ENCODE measurements at regions not wholly inside any gene's neighbourhood (a gene's known extent, or its start where the extent isn't known, plus 50 kb on each side); places are given as distances from the start of the nearest gene placed in this dataset.

DNA sequence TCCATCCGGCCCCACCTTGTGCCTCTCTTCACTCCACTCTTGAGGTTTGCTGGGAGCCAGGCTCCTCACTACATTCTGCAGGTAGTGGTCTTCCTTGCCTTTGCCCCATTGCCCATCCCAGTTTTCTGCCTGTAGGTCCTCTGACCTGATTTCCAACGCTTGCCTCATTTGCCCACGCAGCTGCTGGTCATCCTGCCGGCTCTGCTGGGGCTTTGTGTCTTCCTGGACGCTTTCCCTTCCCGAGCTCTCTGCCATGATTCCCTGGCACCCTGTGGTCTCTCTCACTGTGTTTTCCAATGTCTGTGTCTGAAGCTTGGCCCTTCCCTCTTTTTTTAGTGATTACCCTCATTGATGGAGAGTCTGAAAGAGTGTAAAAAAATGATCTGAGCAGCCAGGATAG is 451.6 kb downstream of the UTRN start:
- no peak overlapping the region for H3K27ac Mint-ChIP-seq
- no peak overlapping the region for H3K4me3 Mint-ChIP-seq
- ATAC-seq (ENCODE audit: low read depth in 2 of 2) (no peak), DNase-seq (no peak)
- peaks cover 0 to 14% (median 6%) of the 10 kb centered on the region in 4 donors for H3K4me1 Mint-ChIP-seq
- no peak overlapping the region for H3K27ac ChIP-seq (ENCODE audit: insufficient read depth, low read length, poor library complexity, severe bottlenecking)
- H3K36me3 Mint-ChIP-seq = peaks cover 66% of the 10 kb centered on the region
- H3K27me3 Mint-ChIP-seq = peaks cover 4% of the 10 kb centered on the region
- H3K4me3 ChIP-seq (ENCODE audit: low read depth, low read length) = no peak overlapping the region
- no peaks in the 10 kb centered on the region for H3K4me1 ChIP-seq (ENCODE audit: control insufficient read depth, insufficient read depth, low read length, poor library complexity, severe bottlenecking)
- H3K9me3 ChIP-seq (ENCODE audit: control insufficient read depth in 2 of 2, low read length in 2 of 2) = no peaks in the 10 kb centered on the region
- H3K9me3 Mint-ChIP-seq = peaks cover 0 to 2% (median 0%) of the 10 kb centered on the region in 7 donors
- H3K27me3 ChIP-seq (ENCODE audit: control insufficient read depth, insufficient read depth, low read length) = no peaks in the 10 kb centered on the region
- H3K36me3 ChIP-seq (ENCODE audit: control insufficient read depth, insufficient read depth, low read length) = peaks cover 46% of the 10 kb centered on the region

- Mint-ChIP-seq H3K36me3 (peaks cover 61% of the 10 kb centered on the region), H3K4me1 (peaks cover 2 to 17% (median 7%) of the 10 kb centered on the region in 4 donors), H3K4me3 (peak overlapping the region in 1 of 4 donors; percentile 43), H3K27me3 (peaks cover 4% of the 10 kb centered on the region), H3K27ac (peak overlapping the region in 1 of 3 donors; percentile 1), H3K9me3 (peaks cover 0 to 2% (median 0%) of the 10 kb centered on the region in 7 donors)
- no peak for ATAC-seq (ENCODE audit: low read depth in 2 of 2)
- Histone ChIP-seq H3K4me3 (ENCODE audit: low read depth, low read length) (no peak overlapping the region), H3K9me3 (ENCODE audit: control insufficient read depth in 2 of 2, low read length in 2 of 2) (no peaks in the 10 kb centered on the region), H3K36me3 (ENCODE audit: control insufficient read depth, insufficient read depth, low read length) (peaks cover 38% of the 10 kb centered on the region), H3K27ac (ENCODE audit: insufficient read depth, low read length, poor library complexity, severe bottlenecking) (no peak overlapping the region), H3K27me3 (ENCODE audit: control insufficient read depth, insufficient read depth, low read length) (no peaks in the 10 kb centered on the region), H3K4me1 (ENCODE audit: control insufficient read depth, insufficient read depth, low read length, poor library complexity, severe bottlenecking) (no peaks in the 10 kb centered on the region)
- no peak for DNase-seq
Measured at GRCh38 chr6:144737998-144738397, 452.9 kb downstream of the UTRN start.

- Mint-ChIP-seq H3K4me3 (no peak overlapping the region), H3K36me3 (peaks cover 45% of the 10 kb centered on the region), H3K9me3 (no peaks in the 10 kb centered on the region), H3K27ac (no peak overlapping the region), H3K27me3 (peaks cover 4% of the 10 kb centered on the region), H3K4me1 (peaks cover 2 to 16% (median 11%) of the 10 kb centered on the region in 4 donors)
- DNase-seq = no peak
- no peak overlapping the region for H3K27ac ChIP-seq (ENCODE audit: insufficient read depth, low read length, poor library complexity, severe bottlenecking)
- no peaks in the 10 kb centered on the region for H3K4me1 ChIP-seq (ENCODE audit: control insufficient read depth, insufficient read depth, low read length, poor library complexity, severe bottlenecking)
- no peak overlapping the region for H3K4me3 ChIP-seq (ENCODE audit: low read depth, low read length)
- peaks cover 30% of the 10 kb centered on the region for H3K36me3 ChIP-seq (ENCODE audit: control insufficient read depth, insufficient read depth, low read length)
- no peaks in the 10 kb centered on the region for H3K27me3 ChIP-seq (ENCODE audit: control insufficient read depth, insufficient read depth, low read length)
- H3K9me3 ChIP-seq (ENCODE audit: control insufficient read depth in 2 of 2, low read length in 2 of 2) = no peaks in the 10 kb centered on the region
- ATAC-seq (ENCODE audit: low read depth in 2 of 2) = no peak
Measured at GRCh38 chr6:144739873-144740272, 454.7 kb downstream of the UTRN start.

- H3K4me3 Mint-ChIP-seq = no peak overlapping the region
- Histone ChIP-seq H3K4me1 (ENCODE audit: control insufficient read depth, insufficient read depth, low read length, poor library complexity, severe bottlenecking) (no peaks in the 10 kb centered on the region), H3K4me3 (ENCODE audit: low read depth, low read length) (no peak overlapping the region), H3K27ac (ENCODE audit: insufficient read depth, low read length, poor library complexity, severe bottlenecking) (no peak overlapping the region), H3K27me3 (ENCODE audit: control insufficient read depth, insufficient read depth, low read length) (no peaks in the 10 kb centered on the region), H3K36me3 (ENCODE audit: control insufficient read depth, insufficient read depth, low read length) (peaks cover 22% of the 10 kb centered on the region), H3K9me3 (ENCODE audit: control insufficient read depth in 2 of 2, low read length in 2 of 2) (no peaks in the 10 kb centered on the region)
- peaks cover 31% of the 10 kb centered on the region for H3K36me3 Mint-ChIP-seq
- no peaks in the 10 kb centered on the region for H3K9me3 Mint-ChIP-seq
- peaks cover 2 to 17% (median 12%) of the 10 kb centered on the region in 4 donors for H3K4me1 Mint-ChIP-seq
- H3K27me3 Mint-ChIP-seq = peaks cover 4% of the 10 kb centered on the region
- ATAC-seq (ENCODE audit: low read depth in 2 of 2) (no peak), DNase-seq (no peak)
- peak overlapping the region in 1 of 3 donors; percentile 66 for H3K27ac Mint-ChIP-seq
Measured at GRCh38 chr6:144741659-144742058, 456.5 kb downstream of the UTRN start.

GRCh38 chr6:144742779-144743178 is 457.6 kb downstream of the UTRN start:
- no peak overlapping the region for H3K27ac Mint-ChIP-seq

DNA sequence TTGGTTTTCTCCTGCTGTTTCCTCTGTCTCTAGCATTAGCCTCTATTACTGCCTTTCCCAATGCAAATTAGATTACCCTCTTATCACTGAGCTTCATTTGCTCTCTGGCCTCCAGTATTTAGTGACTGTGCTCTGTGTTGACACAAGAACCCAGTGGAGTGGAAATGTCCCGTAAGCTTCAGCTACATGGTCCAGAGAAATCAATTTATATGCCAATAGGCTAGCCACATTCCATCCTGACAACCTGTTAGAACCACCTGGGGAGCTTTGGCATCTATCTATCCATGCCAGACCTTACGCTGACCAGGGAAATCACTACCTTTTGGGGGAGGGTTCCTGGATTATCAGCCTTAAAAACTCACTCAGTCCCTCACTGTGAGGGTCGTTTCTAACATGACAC is 459.6 kb downstream of the UTRN start:
- H3K36me3 ChIP-seq (ENCODE audit: control insufficient read depth, insufficient read depth, low read length) = peaks cover 22% of the 10 kb centered on the region
- peaks cover 0 to 19% (median 17%) of the 10 kb centered on the region in 4 donors for H3K4me1 Mint-ChIP-seq

More at GRCh38 chr6:144742779-144743178, 457.6 kb downstream of the UTRN start:
- Mint-ChIP-seq H3K4me3 (no peak overlapping the region), H3K9me3 (no peaks in the 10 kb centered on the region), H3K4me1 (peaks cover 2 to 20% (median 17%) of the 10 kb centered on the region in 4 donors), H3K36me3 (peaks cover 34% of the 10 kb centered on the region), H3K27me3 (peaks cover 4% of the 10 kb centered on the region)
- ATAC-seq (ENCODE audit: low read depth in 2 of 2) (no peak), DNase-seq (no peak)
- H3K4me3 ChIP-seq (ENCODE audit: low read depth, low read length) = no peak overlapping the region
- no peaks in the 10 kb centered on the region for H3K27me3 ChIP-seq (ENCODE audit: control insufficient read depth, insufficient read depth, low read length)
- no peaks in the 10 kb centered on the region for H3K4me1 ChIP-seq (ENCODE audit: control insufficient read depth, insufficient read depth, low read length, poor library complexity, severe bottlenecking)
- no peak overlapping the region for H3K27ac ChIP-seq (ENCODE audit: insufficient read depth, low read length, poor library complexity, severe bottlenecking)
- H3K9me3 ChIP-seq (ENCODE audit: control insufficient read depth in 2 of 2, low read length in 2 of 2) = no peaks in the 10 kb centered on the region
- peaks cover 13% of the 10 kb centered on the region for H3K36me3 ChIP-seq (ENCODE audit: control insufficient read depth, insufficient read depth, low read length)

GRCh38 chr6:144745439-144745838 is 460.3 kb downstream of the UTRN start:
- peaks cover 0 to 20% (median 16%) of the 10 kb centered on the region in 4 donors for H3K4me1 Mint-ChIP-seq
- H3K36me3 Mint-ChIP-seq = peaks cover 37% of the 10 kb centered on the region
- no peaks in the 10 kb centered on the region for H3K27me3 Mint-ChIP-seq
- no peaks in the 10 kb centered on the region for H3K4me1 ChIP-seq (ENCODE audit: control insufficient read depth, insufficient read depth, low read length, poor library complexity, severe bottlenecking)
- H3K27ac Mint-ChIP-seq = peak overlapping the region in 1 of 3 donors; percentile 83
- DNase-seq = no peak
- H3K4me3 ChIP-seq (ENCODE audit: low read depth, low read length) = no peak overlapping the region
- H3K4me3 Mint-ChIP-seq = no peak overlapping the region
- H3K27ac ChIP-seq (ENCODE audit: insufficient read depth, low read length, poor library complexity, severe bottlenecking) = no peak overlapping the region
- H3K36me3 ChIP-seq (ENCODE audit: control insufficient read depth, insufficient read depth, low read length) = peaks cover 26% of the 10 kb centered on the region
- no peaks in the 10 kb centered on the region for H3K9me3 Mint-ChIP-seq
- no peaks in the 10 kb centered on the region for H3K9me3 ChIP-seq (ENCODE audit: control insufficient read depth in 2 of 2, low read length in 2 of 2)
- no peak for ATAC-seq (ENCODE audit: low read depth in 2 of 2)
- no peaks in the 10 kb centered on the region for H3K27me3 ChIP-seq (ENCODE audit: control insufficient read depth, insufficient read depth, low read length)

More for the DNA sequence above, 459.6 kb downstream of the UTRN start:
- no peak overlapping the region for H3K4me3 ChIP-seq (ENCODE audit: low read depth, low read length)
- H3K4me3 Mint-ChIP-seq = no peak overlapping the region
- peaks cover 33% of the 10 kb centered on the region for H3K36me3 Mint-ChIP-seq
- H3K27ac ChIP-seq (ENCODE audit: insufficient read depth, low read length, poor library complexity, severe bottlenecking) = no peak overlapping the region
- no peaks in the 10 kb centered on the region for H3K9me3 ChIP-seq (ENCODE audit: control insufficient read depth in 2 of 2, low read length in 2 of 2)
- DNase-seq (no peak), ATAC-seq (ENCODE audit: low read depth in 2 of 2) (no peak)
- H3K27ac Mint-ChIP-seq = peak overlapping the region in 1 of 3 donors; percentile 25
- no peaks in the 10 kb centered on the region for H3K27me3 ChIP-seq (ENCODE audit: control insufficient read depth, insufficient read depth, low read length)
- no peaks in the 10 kb centered on the region for H3K9me3 Mint-ChIP-seq
- H3K4me1 ChIP-seq (ENCODE audit: control insufficient read depth, insufficient read depth, low read length, poor library complexity, severe bottlenecking) = no peaks in the 10 kb centered on the region
- H3K27me3 Mint-ChIP-seq = no peaks in the 10 kb centered on the region

DNA sequence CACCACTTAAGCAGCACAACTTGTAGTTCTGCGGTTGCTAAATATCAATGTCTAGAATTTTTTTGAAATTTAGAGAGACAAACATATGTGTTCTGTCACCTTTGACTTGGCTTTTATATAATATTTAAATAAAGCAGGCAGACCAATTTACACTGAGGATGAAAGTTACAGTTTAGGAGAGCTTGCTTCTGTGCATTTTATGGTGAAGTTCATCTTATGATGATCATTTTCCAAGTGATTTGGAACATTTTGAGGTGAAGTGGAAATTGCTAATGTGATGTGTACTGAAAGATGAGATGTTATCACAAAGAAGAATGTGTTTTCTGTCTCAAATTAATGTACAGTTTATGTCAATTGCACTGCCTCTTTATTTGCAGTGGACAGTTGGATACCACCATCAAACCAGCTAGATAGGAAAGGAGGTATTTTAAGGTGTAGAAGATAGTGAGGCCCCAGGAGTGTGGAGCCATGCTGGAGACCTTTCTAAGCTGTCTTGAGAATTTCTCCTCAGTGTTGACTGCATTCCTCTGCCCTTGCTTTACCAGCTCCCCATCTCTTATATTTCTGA is 461.9 kb downstream of the UTRN start:
- Mint-ChIP-seq H3K36me3 (peaks cover 33% of the 10 kb centered on the region), H3K4me3 (no peak overlapping the region), H3K27ac (peak overlapping the region in 2 of 3 donors; percentile 9 to 13), H3K9me3 (no peaks in the 10 kb centered on the region), H3K27me3 (no peaks in the 10 kb centered on the region), H3K4me1 (peaks cover 0 to 17% (median 13%) of the 10 kb centered on the region in 4 donors)
- Histone ChIP-seq H3K4me1 (ENCODE audit: control insufficient read depth, insufficient read depth, low read length, poor library complexity, severe bottlenecking) (no peaks in the 10 kb centered on the region), H3K27me3 (ENCODE audit: control insufficient read depth, insufficient read depth, low read length) (no peaks in the 10 kb centered on the region), H3K4me3 (ENCODE audit: low read depth, low read length) (no peak overlapping the region), H3K27ac (ENCODE audit: insufficient read depth, low read length, poor library complexity, severe bottlenecking) (no peak overlapping the region), H3K36me3 (ENCODE audit: control insufficient read depth, insufficient read depth, low read length) (peaks cover 35% of the 10 kb centered on the region), H3K9me3 (ENCODE audit: control insufficient read depth in 2 of 2, low read length in 2 of 2) (no peaks in the 10 kb centered on the region)
- ATAC-seq (ENCODE audit: low read depth in 2 of 2) (no peak), DNase-seq (no peak)
